ENCODE measurements at regions not wholly inside any gene's neighbourhood (a gene's known extent, or its start where the extent isn't known, plus 50 kb on each side); places are given as distances from the start of the nearest gene placed in this dataset.

DNA sequence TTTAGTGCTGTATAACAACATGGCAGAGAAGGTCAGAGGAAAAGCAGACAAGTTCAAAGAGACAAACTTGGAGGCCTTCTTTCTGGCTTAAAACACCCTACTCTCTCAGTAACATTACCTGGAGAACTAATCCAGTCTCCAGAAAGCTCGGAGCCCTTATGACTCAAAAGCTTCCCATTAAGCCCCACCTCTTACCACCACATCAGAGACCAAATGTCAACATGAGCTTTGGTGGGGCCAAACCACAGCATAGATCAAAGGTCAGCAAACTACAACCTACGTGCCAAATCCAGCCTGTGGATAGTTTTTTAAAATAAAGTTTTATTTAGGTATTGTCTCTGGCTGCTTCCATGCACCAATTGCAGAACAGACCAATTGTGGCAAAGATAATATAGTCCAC, 589.9 kb downstream of the DNAH5 start:
- Histone ChIP-seq H3K4me2 (ENCODE audit: low read length) (no peak overlapping the region), H3K27ac (ENCODE audit: low read depth, low read length) (no peak overlapping the region), H3K9me2 (replicated peaks; ENCODE audit: control insufficient read depth, low read length) (no peaks in the 10 kb centered on the region), H3F3A (ENCODE audit: control insufficient read depth, insufficient read depth) (no peaks in the 10 kb centered on the region), H3K4me1 (ENCODE audit: control insufficient read depth, low read length) (no peaks in the 10 kb centered on the region), H3K9me3 (ENCODE audit: control insufficient read depth, insufficient read depth, low read length) (no peaks in the 10 kb centered on the region), H4K20me1 (ENCODE audit: control insufficient read depth, insufficient read depth, low read depth, low read length) (no peaks in the 10 kb centered on the region), H3K36me3 (ENCODE audit: control insufficient read depth, low read length) (no peaks in the 10 kb centered on the region), H3K4me3 (ENCODE audit: low read length) (no peak overlapping the region), H3K79me2 (ENCODE audit: control insufficient read depth, low read length) (no peaks in the 10 kb centered on the region), H3K27me3 (ENCODE audit: control insufficient read depth, low read length) (no peaks in the 10 kb centered on the region)
- TF ChIP-seq EZH2phosphoT487 (IDR thresholded peaks at IDR 0.05; ENCODE audit: borderline replicate concordance, low read length), result no peak
- TF ChIP-seq, protein P1, sequence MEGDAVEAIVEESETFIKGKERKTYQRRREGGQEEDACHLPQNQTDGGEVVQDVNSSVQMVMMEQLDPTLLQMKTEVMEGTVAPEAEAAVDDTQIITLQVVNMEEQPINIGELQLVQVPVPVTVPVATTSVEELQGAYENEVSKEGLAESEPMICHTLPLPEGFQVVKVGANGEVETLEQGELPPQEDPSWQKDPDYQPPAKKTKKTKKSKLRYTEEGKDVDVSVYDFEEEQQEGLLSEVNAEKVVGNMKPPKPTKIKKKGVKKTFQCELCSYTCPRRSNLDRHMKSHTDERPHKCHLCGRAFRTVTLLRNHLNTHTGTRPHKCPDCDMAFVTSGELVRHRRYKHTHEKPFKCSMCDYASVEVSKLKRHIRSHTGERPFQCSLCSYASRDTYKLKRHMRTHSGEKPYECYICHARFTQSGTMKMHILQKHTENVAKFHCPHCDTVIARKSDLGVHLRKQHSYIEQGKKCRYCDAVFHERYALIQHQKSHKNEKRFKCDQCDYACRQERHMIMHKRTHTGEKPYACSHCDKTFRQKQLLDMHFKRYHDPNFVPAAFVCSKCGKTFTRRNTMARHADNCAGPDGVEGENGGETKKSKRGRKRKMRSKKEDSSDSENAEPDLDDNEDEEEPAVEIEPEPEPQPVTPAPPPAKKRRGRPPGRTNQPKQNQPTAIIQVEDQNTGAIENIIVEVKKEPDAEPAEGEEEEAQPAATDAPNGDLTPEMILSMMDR (IDR thresholded peaks at IDR 0.05; ENCODE audit: low read depth, low read length, poor library complexity, severe bottlenecking), result no peak

DNA sequence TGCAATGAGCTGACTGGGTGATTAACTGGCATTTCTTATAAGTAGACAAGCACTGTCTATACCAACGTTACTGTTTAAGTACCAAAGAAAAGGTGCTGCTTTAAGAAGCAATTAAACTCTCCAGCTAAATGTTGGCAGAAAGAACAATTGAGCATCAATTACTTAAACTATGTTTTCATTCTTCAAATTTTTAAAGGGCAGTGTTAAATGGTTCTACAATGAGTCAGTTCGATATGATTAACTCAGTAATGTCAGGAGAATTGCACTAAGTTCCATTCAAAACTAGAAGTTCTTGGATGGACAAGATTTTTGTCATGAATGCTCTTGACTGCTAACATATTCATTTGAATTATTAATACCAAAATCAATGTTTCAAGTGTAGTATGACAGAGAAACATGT, 593.7 kb downstream of the DNAH5 start:
- no peak overlapping the region for H3K4me2 ChIP-seq (ENCODE audit: low read length)
- TF ChIP-seq, protein P1 (IDR thresholded peaks at IDR 0.05; ENCODE audit: low read depth, low read length, poor library complexity, severe bottlenecking), result no peak
- TF ChIP-seq EZH2phosphoT487 (IDR thresholded peaks at IDR 0.05; ENCODE audit: borderline replicate concordance, low read length), result no peak
- H3K4me1 ChIP-seq (ENCODE audit: control insufficient read depth, low read length), result no peaks in the 10 kb centered on the region
- no peaks in the 10 kb centered on the region for H3K9me2 ChIP-seq (replicated peaks; ENCODE audit: control insufficient read depth, low read length)
- no peak overlapping the region for H3K27ac ChIP-seq (ENCODE audit: low read depth, low read length)
- H3K36me3 ChIP-seq (ENCODE audit: control insufficient read depth, low read length), result no peaks in the 10 kb centered on the region
- H3K4me3 ChIP-seq (ENCODE audit: low read length), result no peak overlapping the region
- no peaks in the 10 kb centered on the region for H3F3A ChIP-seq (ENCODE audit: control insufficient read depth, insufficient read depth)
- H4K20me1 ChIP-seq (ENCODE audit: control insufficient read depth, insufficient read depth, low read depth, low read length), result no peaks in the 10 kb centered on the region
- no peaks in the 10 kb centered on the region for H3K27me3 ChIP-seq (ENCODE audit: control insufficient read depth, low read length)
- H3K9me3 ChIP-seq (ENCODE audit: control insufficient read depth, insufficient read depth, low read length), result no peaks in the 10 kb centered on the region
- no peaks in the 10 kb centered on the region for H3K79me2 ChIP-seq (ENCODE audit: control insufficient read depth, low read length)

DNA sequence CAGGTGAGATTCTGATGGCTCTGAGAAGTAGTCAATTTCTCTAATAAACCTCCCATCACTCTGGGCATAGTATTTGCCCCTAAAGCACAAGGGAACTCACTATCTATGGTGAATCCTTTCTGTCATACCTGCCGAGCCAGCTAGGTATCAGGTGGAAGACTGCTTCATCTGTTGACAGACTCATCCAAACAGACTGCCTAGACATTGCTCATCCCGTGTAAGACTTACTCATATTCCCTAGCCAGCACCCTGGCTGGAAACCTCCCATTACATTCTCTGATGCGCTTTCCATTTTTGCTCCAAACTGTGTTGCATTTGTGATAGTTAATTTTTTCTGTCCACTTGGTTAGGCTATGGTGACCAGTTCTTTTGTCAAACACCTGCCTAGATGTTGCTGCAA, 595.9 kb downstream of the DNAH5 start:
- H3K4me3 ChIP-seq (ENCODE audit: low read length), result no peak overlapping the region
- no peaks in the 10 kb centered on the region for H3K27me3 ChIP-seq (ENCODE audit: control insufficient read depth, low read length)
- no peaks in the 10 kb centered on the region for H3K9me2 ChIP-seq (replicated peaks; ENCODE audit: control insufficient read depth, low read length)
- no peaks in the 10 kb centered on the region for H3K79me2 ChIP-seq (ENCODE audit: control insufficient read depth, low read length)
- H3K36me3 ChIP-seq (ENCODE audit: control insufficient read depth, low read length), result no peaks in the 10 kb centered on the region
- H3K9me3 ChIP-seq (ENCODE audit: control insufficient read depth, insufficient read depth, low read length), result no peaks in the 10 kb centered on the region
- H4K20me1 ChIP-seq (ENCODE audit: control insufficient read depth, insufficient read depth, low read depth, low read length), result no peaks in the 10 kb centered on the region
- H3K4me1 ChIP-seq (ENCODE audit: control insufficient read depth, low read length), result no peaks in the 10 kb centered on the region
- TF ChIP-seq, protein P1 (IDR thresholded peaks at IDR 0.05; ENCODE audit: low read depth, low read length, poor library complexity, severe bottlenecking), result no peak
- no peak overlapping the region for H3K27ac ChIP-seq (ENCODE audit: low read depth, low read length)
- H3K4me2 ChIP-seq (ENCODE audit: low read length), result no peak overlapping the region
- no peaks in the 10 kb centered on the region for H3F3A ChIP-seq (ENCODE audit: control insufficient read depth, insufficient read depth)

DNA sequence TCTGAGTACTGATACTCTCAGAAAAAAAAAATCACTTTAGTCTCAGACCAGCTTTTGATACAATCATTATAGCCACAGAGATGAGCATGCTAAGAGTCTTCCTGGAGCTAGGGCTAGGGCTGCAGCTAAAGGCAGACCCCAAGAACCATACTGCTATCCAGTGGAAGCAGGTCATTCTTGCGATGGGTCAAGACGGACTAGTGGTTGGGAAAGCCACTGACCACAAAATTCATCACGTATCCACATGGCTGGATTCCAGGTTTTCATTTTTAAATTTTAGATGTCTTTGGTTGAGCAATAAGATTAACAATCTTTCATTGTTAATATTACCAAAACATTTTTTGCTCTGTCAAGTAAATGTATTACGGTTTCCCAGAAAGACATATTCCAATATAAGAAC, 598.1 kb downstream of the DNAH5 start:
- H3K36me3 ChIP-seq (ENCODE audit: control insufficient read depth, low read length), result no peaks in the 10 kb centered on the region
- H4K20me1 ChIP-seq (ENCODE audit: control insufficient read depth, insufficient read depth, low read depth, low read length), result no peaks in the 10 kb centered on the region
- H3K79me2 ChIP-seq (ENCODE audit: control insufficient read depth, low read length), result no peaks in the 10 kb centered on the region
- H3K4me3 ChIP-seq (ENCODE audit: low read length), result no peak overlapping the region
- no peaks in the 10 kb centered on the region for H3F3A ChIP-seq (ENCODE audit: control insufficient read depth, insufficient read depth)
- H3K27ac ChIP-seq (ENCODE audit: low read depth, low read length), result no peak overlapping the region
- TF ChIP-seq, protein P1 (IDR thresholded peaks at IDR 0.05; ENCODE audit: low read depth, low read length, poor library complexity, severe bottlenecking), result no peak
- no peak for TF ChIP-seq EZH2phosphoT487 (IDR thresholded peaks at IDR 0.05; ENCODE audit: borderline replicate concordance, low read length)
- H3K9me2 ChIP-seq (replicated peaks; ENCODE audit: control insufficient read depth, low read length), result no peaks in the 10 kb centered on the region
- H3K4me2 ChIP-seq (ENCODE audit: low read length), result no peak overlapping the region
- H3K9me3 ChIP-seq (ENCODE audit: control insufficient read depth, insufficient read depth, low read length), result no peaks in the 10 kb centered on the region
- no peaks in the 10 kb centered on the region for H3K27me3 ChIP-seq (ENCODE audit: control insufficient read depth, low read length)
- no peaks in the 10 kb centered on the region for H3K4me1 ChIP-seq (ENCODE audit: control insufficient read depth, low read length)

All from DOHH2 (cell line).